CD4-positive, alpha-beta T cell treated with Interleukin-17A for 1 hour (primary cell): ENCODE measurements at regions not wholly inside any gene's neighbourhood (a gene's known extent, or its start where the extent isn't known, plus 50 kb on each side); places are given as distances from the start of the nearest gene placed in this dataset.
A peak's percentile ranks its signal among the peaks of the same experiment; 100 is the strongest.
"Not testable (repeated sequence)": the region's sequence is repeated elsewhere in the genome, so short reads cannot be mapped to it uniquely, and the experiment has no call there.

Source experiments
- DNase-seq: peaks from one replicate; pipeline ENCODE4 v3.0.0-alpha.2; 2020

GRCh38 chr3:17861476-17861875 lies 119.0 kb upstream of the TBC1D5 start:
- no peak for DNase-seq

DNA sequence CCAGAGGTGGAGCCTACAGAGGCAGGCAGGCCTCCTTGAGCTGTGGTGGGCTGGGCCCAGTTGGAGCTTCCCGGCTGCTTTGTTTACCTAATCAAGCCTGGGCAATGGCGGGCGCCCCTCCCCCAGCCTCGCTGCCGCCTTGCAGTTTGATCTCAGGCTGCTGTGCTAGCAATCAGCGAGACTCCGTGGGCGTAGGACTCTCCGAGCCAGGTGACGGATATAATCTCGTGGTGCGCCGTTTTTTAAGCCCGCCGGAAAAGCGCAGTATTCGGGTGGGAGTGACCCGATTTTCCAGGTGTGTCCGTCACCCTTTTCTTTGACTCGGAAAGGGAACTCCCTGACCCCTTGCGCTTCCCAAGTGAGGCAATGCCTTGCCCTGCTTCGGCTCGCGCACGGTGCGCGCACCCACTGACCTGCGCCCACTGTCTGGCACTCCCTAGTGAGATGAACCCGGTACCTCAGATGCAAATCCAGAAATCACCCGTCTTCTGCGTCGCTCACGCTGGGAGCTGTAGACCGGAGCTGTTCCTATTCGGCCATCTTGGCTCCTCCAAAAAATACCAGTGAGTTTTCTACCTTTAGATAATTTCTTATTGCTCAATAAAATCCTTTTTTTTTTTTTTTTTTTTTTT lies 118.5 kb upstream of the TBC1D5 start:
- DNase-seq, result not testable (repeated sequence)

GRCh38 chr3:17852217-17852616 lies 109.8 kb upstream of the TBC1D5 start:
- no peak for DNase-seq

GRCh38 chr3:17850448-17850847 lies 108.0 kb upstream of the TBC1D5 start:
- DNase-seq, result no peak

DNA sequence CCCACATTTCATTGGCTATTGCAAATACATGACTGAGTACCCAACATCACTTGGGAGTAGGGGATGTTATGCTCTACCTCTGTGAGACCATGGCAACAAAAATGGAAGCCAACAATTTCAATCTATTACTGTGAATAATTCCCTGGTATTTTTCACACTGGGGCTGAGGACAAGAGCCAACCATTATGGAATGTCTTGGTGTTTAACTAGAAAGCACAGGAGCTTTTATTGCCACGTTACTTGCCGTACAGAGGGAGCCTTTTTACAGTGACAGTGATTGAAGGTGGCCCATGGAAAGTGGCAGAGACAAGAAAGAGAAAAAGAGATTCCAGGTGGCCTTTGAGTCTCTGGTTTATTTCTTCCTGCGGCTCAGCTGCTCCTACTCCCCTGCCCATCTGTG lies 105.7 kb upstream of the TBC1D5 start:
- DNase-seq, result no peak

DNA sequence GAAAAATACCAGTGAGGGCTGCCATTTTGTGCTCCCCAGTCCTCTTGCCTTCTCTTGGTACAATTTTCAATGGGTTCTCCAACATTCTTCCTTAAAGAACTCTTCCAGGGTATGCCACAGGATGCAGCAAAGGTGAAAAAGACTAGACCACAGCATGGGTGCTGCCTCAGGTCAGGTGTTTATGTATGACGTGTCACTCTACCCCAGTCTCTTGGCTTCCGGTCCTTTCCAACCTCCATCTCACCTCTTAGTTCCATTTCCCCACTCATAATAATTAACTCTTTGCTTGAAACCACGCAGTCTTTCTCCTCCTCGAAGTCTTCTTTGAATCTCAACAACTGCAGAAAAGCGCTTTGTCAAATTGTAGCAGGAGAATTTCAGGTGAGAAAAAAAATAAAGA lies 104.7 kb upstream of the TBC1D5 start:
- DNase-seq, result no peak

DNA sequence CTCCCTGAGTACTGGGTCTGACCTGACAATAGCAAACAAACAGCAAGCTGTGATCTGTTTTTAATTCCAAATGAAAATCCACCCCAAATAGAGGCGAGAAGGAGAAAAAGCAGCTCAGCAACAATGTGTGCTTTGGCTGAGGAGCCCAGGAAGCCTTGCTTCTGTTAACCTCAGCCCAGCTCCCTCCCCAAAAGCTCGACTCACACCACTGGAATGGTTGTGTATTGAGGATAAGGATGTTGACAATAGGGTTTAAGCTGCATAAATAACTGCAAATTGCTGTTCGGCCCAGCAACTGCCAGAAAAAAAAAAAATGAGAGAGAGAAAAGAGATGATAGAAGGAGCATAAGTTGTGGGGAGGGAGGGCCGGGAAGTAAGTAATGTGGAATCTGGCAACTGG lies 104.0 kb upstream of the TBC1D5 start:
- no peak for DNase-seq

- no peak for DNase-seq
These were observed 102.8 kb upstream of the TBC1D5 start for GRCh38 chr3:17845026-17845812.

DNA sequence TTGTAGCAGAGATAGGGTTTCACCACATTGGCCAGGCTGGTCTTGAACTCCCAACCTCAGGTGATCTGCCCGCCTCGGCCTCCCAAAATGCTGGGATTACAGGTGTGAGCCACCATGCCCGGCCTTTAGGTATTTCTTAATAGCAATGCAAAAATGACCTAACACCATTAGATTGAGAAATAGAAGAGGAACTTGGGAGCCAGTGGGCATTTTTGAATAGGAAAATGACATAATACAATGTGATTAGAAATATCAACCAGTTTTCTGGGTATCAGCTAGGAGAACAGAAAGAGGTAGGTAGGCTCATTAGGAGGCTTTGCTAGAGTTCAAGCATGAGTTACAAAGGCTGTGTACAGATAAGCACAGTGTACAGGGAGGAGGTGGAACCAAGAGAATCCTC lies 101.8 kb upstream of the TBC1D5 start:
- DNase-seq, result no peak

DNA sequence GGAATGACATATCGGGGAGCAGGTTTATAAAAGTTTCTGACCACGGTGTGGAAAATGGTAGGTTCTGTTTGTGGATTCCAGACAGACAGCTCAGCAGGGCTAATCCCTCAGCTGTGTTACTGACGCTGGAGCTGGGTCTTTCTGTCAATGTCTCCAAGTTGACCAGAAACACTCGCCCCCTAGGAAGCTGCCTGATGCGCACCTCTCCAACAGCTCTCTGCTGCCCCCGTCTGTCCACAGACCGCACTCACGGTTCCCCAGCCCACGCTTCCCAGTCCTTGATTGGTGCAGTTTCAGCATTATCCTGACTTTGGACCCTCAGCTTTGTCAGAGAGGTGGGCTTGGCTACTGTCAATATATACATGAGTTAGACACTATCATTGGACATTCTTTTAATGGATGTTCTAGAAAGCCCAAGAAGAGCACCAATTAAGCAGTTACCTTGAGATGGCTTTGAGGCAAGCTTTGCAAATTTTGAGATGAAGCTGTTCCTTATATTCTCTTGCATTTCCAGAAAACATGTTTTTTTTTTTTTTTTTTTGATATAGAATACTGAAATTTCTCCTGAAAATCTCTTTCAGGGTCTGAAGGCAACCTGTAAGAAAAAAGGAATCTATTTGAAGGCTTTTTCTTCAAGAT lies 98.9 kb upstream of the TBC1D5 start:
- peak; percentile 64 for DNase-seq

DNA sequence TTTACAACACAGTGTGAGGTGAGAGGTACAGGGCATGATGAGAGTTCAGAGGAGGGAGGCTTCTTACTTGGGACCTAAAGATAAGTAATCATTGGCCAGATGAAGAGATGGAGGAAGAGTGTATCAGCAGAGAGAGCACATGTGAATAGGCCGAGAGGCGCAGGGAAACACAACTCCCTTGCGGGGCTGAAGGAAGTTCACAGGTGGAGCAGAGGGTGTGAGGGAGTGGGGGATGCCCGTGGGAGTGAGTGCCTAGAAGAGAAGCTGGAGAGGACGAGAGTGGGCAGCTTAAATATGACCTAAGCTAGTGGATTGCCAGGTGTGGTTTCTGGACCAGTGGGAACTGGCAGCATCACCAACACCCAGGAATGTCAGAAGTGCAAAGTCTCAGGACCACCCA lies 98.2 kb upstream of the TBC1D5 start:
- DNase-seq, result no peak

- no peak for DNase-seq
These were observed 97.7 kb upstream of the TBC1D5 start for GRCh38 chr3:17840126-17840525.

DNA sequence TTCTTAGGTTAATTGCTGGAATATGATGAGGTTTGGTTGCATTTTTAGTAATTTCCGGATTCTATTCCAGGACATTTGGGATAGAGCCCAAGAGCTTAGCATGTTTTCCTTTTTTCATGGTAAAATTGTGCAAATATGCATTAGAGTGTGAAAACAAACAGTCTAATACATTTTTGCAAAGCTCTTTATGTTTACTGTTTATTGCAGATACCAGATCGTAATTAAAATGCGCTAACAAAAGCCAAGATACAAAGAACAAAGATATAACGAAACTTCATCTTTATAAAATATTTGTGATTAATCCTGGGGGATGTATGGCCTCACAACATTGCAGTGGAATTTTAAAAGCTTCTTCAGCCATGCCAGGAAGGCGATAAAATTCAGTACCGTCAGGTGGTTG lies 94.5 kb upstream of the TBC1D5 start:
- DNase-seq, result no peak

DNA sequence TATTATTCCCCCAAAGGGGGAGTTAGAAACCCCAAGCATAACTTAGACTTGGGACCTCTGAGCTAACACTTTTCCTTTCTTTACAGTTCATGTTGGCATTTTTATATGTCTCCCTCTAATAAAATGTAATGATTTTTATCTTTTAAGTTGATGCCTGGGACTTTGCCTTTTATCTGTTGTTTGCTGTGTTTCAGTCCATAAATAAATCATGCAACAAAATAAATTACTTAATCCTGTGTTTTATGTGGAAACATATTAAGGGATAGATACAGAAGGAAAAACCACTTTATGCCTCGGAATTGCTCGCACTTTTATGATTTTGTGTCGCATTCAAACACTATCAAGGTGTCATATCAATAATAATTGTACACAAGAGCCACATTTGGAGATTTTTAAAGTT lies 93.7 kb upstream of the TBC1D5 start:
- DNase-seq, result no peak

- no peak for DNase-seq
These were observed 91.5 kb upstream of the TBC1D5 start for GRCh38 chr3:17833786-17834559.

- no peak for DNase-seq
These were observed 89.6 kb upstream of the TBC1D5 start for GRCh38 chr3:17832016-17832415.

- no peak for DNase-seq
These were observed 88.9 kb upstream of the TBC1D5 start for GRCh38 chr3:17831366-17831765.

- no peak for DNase-seq
These were observed 88.4 kb upstream of the TBC1D5 start for GRCh38 chr3:17830788-17831187.

GRCh38 chr3:17828388-17828787 lies 86.0 kb upstream of the TBC1D5 start:
- DNase-seq, result no peak

- no peak for DNase-seq
These were observed 82.9 kb upstream of the TBC1D5 start for GRCh38 chr3:17825298-17825697.

GRCh38 chr3:17823816-17824215 lies 81.4 kb upstream of the TBC1D5 start:
- DNase-seq, result no peak

- no peak for DNase-seq
These were observed 80.6 kb upstream of the TBC1D5 start for GRCh38 chr3:17823036-17823435.

DNA sequence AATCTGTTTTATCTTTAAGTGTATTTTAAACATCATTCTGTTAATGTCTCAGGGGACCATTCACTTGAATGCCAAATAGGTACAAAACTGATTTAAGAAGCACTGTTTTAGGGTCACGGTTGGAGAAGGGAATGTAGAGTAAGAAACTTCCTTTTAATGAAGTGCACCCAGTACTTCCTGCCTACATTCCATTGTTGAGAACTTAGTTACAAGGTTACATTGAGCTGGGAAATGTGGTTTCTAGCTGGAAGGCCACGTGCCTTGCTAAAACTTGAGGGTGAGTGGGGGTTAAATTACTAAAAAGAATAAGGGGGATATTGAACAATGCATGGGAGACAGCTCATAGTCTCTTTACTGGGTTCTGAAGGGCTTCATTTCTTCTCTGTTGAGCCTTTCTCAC lies 78.3 kb upstream of the TBC1D5 start:
- DNase-seq, result no peak

DNA sequence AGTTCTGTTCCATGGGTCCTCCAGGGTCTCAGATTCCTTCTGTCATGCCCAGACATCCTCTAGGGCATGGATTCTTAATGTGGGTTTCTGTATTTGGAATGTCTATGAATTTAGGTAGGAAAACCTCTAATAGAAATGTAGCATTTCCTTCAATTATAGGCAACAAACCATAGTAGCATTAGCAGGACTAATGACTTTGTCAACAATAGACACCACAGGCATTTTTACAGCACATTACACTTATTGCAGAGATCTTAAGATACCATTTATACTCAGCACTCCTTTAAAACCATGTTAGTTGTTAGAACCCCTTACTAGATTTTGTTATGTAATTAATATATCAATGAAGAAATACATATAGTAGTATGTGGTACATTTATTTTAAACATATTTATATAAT lies 77.8 kb upstream of the TBC1D5 start:
- DNase-seq, result no peak
